Activated effector memory CD4-positive, alpha-beta T cell treated with Interleukin-2 at 50 U/mL for 16 hours (primary cell): ENCODE measurements at regions not wholly inside any gene's neighbourhood (a gene's known extent, or its start where the extent isn't known, plus 50 kb on each side); places are given as distances from the start of the nearest gene placed in this dataset.

Experiments
- DNase-seq: peaks from one replicate; pipeline ENCODE4 v3.0.0-alpha.2; 2020

DNA sequence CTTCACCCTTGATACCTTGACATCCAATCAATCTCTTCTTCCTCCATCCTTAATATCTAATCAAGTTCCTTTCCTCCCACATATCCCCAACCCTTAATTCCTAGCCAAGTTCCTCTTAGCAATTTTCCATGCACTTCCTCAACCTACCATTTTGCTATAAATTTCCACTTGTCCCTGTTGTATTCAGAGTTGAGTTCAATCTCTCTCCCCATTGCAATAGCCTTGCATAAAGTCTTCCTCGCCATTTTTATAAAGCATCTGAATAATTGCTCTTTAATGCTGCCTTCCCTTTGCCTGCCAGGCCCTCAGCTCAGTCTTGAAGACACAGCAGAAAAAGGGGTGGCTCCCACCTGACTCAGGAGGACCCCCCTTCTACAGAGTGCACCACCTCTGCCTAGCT, 390.3 kb downstream of the HHIPL2 start:
- no peak for DNase-seq

DNA sequence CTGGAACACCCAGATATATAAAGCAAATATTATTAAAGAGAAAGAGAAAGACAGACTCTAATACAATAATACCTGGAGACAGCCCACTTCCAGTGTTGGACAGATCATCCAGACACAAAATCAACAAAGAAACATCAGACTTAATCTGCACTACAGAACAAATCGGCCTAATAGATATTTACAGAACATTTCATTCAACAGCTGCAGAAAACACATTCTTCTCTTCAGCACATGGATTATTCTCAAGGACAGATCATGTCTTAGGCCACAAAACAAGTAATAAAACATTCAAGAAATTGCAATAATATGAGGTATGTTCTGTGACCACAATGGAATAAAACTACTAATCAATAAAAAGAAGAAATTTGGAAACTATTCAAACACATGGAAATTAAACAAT, 398.3 kb upstream of the DUSP10 start:
- no peak for DNase-seq

DNA sequence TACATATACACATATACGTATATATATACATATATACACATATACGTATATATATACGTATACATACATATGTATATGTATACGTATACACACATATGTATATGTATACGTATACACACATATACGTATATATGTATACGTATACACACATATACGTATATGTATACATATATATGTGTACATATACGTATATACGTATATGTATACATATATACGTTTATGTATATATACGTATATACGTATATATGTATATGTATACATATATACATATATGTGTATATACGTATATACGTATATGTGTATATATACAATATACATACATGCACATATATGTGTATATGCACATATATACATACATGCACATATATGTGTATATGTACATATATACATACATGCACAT, 396.2 kb upstream of the DUSP10 start:
- DNase-seq, result no peak

DNA sequence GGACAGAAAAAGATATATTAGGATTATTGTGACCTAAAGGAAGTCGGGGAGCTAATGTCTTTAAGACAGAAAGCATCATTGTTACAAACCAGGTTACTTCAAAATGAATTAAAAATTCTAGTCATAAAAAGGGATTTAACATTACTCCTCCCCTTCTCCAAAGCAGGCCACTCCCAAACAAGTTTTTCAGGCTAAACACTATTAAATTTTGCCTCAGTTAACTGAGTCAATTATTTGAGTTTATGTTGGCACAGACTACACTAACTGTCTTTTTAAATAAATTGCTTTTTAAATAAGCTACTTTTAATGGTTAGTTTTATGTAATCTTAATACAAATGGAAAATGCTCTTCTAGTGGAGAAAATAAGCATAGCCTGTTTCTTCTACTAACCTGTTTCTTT, 395.0 kb upstream of the DUSP10 start:
- no peak for DNase-seq

DNA sequence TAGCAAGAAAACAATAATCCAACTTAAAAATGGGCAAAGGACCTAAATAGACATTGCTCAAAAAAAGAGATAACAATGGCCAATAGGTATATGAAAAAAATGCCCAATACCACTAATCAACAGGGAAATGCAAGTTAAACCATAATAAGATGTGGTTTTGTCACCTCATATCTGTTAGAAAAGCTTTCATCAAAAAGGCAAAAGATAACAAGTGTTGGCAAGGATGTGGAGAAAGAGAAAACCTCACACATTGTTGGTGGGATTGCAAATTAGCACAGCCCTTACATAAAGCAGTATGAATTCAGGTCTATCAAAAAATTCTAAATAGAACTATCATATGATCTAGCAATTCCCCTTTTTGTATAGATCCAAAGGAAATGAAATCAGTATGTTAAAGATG, 387.2 kb upstream of the DUSP10 start:
- no peak for DNase-seq

DNA sequence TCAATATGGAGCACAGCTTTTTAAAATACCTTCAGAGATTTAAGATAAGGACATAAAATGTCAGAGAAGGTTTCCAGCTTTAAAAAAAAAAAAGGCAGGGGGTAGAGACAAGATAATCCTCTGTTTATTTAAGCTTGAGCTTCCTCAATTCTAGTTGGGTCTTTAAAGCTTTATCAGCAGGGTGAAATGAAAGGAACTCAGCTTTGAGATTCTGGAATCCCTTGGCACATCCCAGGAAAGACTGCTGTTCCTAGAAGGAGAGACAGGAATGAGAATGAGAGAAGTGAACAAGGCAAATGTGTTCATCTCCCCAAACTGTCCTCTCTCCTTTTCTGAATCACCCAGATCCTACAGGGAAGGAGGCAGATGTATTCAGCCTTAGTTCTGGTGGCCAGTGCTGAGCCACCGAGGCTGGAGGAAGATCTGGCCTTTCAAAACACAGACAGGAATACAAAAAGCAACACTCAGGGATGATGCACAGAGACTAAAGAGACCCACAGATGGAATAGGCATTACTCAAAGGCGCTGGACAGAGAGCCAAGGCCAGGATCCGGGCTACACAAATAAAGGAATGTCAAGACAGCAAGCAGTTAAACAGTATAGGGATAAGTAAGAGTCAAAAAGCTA, 385.8 kb upstream of the DUSP10 start:
- no peak for DNase-seq

DNA sequence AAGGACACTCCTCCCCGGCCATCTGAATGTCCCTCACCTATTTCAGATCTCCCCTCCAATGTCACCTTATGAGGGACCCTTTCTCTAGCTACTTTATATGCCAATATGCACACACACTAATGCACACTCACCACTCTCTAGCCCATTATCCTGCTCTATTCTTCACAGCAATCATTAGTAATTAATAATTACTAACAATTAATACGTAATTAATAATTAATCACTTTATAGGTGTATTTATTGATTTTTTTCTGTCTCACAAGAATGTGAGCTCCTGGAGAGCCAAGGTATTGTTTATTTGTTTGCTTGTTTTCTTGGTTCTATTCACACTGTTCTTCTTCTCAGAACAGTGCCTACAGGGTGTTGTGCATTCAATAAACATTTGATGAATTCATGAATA, 385.2 kb upstream of the DUSP10 start:
- DNase-seq, result no peak

DNA sequence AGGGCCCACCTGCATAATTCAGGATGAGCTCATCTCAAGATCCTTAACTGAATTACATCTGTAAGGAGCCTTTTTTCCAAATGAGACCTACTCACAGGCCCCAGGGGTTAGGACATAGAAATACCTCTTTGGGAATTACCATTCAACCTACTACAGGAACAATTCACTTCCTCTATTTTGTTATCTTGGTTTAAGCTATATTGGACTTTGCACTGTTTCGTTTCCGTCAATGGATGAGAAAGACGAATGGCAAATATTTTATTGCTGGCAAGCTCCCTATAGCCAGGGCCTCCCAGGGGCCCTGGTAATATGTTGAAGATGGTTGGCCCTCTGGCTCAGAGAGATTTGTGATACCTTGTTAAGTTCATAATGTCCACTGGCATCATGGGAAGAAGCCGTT, 384.2 kb upstream of the DUSP10 start:
- DNase-seq, result no peak

DNA sequence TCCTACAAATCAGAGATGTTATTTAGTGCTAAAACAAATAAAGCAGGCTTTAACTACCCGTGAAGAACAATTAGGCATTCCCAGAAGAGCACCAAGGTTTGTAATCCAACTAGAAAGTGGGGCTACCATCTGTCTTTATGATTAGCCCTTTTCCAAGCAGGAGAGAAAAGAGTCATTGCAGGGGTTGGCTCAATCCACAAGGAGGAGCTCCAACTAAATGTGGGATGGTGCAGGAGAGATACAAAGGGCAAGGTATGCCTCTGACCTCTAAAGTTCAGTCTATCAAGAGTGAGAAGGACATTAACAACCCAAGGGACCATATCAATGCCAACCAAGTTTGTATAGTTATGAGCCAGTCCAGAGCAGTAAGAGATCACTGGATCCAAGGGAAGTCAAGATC, 382.7 kb upstream of the DUSP10 start:
- DNase-seq, result no peak

DNA sequence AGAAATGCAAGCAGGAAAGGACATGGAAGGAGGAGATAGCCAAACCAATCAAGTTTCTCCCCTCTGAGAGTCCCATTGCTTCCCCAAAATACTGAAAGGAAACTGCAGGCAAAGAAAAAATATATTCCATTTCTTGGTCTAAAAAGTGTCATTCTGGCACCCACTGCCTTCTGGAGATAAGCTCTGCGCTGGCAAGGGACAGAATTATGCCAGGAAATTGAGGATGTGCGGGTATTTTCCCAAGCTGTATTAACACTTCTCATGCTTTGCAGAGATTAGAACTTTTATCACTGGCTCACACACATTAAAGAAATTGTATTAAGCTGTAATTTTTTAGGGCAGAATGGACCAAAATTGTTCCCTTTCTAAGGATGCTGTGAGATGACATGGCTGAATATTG, 381.2 kb upstream of the DUSP10 start:
- no peak for DNase-seq

DNA sequence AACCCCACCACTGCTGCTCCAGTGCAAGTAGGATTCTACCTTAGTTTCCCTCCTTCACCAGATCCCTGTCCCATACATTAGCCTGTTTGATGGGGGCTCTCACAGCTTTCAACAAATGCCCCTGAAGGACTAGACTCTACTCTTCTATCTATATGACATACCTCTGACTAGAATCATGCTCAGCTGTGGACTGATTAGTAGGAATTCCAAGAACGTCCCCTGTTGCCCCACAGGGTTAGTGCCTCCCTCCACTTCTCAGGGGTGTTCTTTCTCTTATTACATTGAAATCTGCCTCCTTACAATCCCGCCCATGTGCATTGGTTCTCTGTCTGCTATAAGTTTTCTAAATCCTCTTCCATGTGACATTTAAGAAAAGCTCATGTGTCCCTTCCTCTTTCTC, 375.9 kb upstream of the DUSP10 start:
- no peak for DNase-seq

DNA sequence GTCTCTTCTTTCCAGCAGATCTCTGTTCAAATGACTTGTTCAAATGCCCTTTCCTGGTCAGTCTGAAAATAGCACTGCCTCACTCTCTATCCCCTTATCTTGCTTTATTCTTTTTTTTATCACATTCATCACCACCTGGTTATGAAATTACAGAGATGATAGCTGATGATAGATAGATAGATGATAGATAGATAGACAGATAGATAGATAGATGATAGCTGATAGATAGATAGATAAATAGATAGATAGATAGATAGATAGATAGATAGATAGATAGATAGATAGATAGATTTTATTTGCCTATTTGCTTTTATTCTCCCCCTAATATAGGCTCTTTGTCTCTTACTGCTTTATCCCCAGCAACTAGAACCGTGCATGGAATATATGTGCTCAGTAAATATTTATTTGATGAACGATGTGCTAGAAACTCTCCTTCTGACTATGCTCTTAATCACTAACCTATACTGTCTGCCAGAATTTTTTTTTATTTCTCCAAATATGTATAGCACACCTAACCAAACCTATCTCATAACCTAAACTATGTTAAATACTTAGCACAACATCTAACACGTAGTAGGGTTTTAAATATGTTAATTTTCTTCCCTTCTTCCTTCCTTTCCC, 372.8 kb upstream of the DUSP10 start:
- DNase-seq, result no peak

DNA sequence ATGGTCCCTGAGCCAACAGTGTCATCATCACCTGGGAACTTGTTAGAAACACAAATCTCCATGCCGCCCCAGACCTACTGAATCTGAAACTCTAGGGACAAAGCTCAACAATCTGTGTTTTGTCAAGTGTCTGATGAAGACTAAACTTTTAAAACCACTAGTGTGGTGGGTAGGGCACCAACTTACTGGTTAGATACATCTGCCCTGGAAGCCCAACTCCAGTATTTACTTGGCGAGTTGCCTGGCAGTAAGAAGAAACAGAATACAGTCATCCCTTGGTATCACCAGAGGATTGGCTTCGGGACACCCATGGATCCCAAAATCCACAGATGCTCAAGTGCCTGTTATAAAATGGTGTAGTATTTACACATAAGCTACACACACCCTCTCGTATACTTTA, 367.9 kb upstream of the DUSP10 start:
- DNase-seq, result no peak

DNA sequence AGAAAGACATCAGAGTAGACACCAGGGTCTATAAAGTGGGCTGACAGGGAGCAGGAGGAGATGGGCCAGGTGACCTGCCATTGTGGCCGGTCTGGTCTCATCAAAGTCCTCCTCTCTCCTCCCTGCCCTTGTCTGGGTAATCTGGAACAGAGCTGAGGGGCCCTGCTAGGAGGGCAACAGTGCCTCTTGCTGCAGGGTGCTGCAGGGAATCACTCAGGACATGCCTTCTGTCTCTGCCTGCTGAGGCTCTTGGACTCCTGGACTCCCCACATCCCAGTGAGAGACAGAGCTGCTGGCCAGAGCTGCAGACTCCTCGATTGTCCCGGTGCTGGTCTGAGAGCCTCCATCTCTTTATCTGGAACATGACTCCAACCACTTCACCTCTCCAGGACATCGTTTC, 366.1 kb upstream of the DUSP10 start:
- no peak for DNase-seq

DNA sequence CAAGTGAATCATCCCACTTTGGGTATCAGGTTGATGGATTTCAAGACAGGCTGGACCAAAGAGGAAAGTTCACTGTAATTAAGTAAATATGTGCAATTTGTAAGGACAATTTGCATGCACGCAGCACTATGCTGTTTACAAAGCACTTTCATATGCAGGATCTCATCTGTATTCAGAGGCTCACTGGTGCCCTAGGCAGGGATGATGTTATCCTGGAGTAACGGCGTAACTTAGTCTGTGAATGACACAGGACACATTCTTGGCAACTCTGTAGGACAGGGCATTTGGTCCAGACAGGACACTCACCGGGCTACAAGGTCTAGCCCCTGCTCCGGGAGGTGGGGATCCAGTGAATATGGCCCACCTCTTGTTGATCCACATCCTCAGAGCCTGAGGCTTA, 365.4 kb upstream of the DUSP10 start:
- no peak for DNase-seq

DNA sequence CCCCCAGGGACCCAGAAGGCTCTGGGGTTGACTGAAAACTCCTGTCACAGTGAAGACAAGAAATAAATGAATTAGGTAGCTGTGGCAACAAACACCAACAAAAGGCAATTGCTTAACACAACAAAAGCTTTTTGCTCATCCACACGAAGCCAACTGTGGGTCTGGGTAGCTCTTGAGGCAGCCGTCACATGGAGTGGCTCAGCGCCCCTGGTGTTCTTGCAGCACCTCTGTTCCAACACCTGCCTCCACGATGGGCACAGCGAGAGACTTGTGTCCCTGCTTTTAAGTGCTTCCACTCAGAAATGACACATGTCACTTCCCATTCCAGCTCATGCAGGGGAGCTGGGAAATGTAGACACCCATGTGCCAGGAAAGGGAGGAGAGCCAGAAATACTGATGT, 364.5 kb upstream of the DUSP10 start:
- DNase-seq, result no peak

DNA sequence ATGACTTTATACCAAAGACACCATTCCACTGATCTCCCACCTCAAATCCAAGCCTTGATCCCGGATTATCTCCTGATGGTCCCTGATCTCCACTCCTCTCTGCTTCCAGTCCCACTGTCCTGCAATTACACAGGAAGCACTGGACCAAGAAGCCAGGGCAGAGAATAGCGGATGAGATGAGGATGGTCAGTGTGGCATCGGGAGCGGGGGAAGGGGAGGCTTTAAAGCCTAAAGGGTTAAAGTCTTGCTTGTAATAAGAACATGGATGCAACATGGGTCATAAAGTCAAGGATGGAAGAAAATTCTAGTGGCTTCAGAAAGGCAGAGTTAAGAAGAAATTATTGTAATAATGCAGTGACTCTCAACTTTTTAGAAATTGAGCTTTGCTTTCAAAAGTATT, 364.0 kb upstream of the DUSP10 start:
- DNase-seq, result no peak

DNA sequence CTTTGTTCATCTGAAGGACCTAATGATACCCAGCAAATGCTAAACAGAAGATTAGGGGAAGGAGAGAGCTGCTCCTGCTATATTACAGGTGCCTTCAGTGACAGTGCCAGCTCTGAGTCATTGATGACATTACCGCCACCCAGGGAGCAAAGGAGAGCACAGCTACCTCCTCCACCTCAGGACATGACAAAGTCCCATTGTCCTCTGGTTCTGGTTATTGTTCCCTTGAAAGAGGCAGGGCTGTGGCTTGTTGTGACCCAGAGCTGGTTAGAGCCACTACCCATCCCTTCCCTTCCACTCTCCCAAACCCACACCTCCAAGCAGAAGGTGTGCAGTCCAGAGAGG, 363.5 kb upstream of the DUSP10 start:
- no peak for DNase-seq

DNA sequence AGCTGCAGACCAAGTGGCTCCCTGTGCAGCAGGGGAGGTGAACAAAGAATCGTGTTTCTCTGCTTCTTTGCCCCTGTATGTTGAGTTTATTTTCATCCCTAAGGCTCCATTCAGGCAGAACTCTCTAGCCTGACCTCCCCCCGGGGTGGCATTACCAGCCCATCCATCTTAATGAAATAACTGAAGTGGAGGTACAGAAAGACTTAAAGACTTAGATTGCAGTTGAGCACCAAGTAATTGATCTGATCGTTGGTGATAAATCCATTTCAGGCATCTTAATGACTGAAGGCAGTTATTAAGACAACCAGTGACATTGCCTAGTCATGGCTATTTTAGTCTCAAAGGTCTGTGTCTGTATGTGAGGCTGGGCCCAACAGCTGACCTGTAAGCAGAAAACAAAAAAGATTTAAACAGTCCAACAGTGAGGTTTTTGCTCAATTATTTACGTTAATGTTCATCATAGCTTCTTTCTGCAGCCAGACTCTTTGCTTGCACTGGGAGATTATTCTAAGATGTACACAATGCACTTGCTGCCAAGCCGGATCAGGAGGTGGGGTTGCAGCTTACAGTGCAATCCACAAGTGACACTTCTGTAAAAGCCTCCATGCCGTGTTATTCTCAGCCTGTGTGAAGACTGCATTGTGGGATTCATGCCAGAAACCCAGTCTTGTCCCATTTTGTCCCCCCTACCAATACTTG, 363.0 kb upstream of the DUSP10 start:
- DNase-seq, result no peak

DNA sequence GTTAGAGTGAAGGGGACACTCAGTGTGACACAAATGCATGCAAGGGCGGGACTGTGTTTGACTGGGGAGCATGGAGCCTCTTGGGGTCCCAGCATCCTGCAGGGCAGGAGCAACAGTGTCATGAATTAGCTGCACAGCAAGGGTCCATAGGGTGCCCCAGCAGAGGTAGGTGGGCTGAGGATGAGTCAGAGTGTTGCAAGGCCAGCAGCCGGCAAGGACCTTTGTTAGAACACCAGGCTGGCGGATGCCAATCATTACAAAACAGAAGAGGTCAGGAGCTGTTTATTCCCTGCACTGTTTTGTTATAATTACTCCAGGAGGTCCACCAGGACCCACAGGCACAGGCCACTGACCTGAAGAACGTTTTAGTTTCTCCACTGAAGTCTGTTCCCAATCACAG, 362.2 kb upstream of the DUSP10 start:
- no peak for DNase-seq

DNA sequence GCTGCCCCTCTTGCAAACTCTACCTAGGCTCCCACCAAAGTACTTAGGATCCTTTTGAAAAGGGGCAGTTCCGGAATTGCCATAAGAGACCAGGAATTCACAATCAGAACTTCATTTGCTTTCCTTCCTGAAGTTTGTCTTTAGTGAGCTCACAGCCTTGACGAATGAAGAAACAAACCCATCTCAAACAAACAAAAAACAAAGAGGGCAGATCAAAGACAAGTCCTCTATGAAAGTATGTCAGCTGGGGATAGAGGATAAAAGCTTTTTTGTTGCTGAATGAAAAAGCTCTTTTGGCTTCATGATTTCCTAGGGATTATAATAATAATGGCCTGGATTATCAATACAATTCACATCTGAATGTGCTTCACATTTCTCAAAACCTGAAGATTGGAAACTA, 357.9 kb upstream of the DUSP10 start:
- no peak for DNase-seq

DNA sequence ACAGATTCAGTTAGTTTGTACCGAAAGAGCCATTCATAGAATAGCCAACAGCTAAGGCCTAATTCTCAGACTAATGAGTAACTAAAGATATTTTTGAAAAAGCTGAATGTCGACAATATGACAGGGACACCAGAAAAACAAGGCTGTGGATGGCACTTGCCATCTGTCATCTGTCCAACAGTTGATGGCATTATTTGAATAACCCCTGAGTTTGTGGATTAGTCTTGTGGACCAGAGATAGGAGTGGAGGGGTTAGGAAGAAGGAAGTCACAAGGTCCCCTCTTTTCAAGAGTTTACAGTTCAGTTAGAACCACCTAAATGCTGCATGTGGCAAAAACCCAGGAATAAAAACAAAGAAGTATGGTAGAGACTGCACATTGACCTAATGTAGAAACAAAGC, 356.5 kb upstream of the DUSP10 start:
- no peak for DNase-seq

DNA sequence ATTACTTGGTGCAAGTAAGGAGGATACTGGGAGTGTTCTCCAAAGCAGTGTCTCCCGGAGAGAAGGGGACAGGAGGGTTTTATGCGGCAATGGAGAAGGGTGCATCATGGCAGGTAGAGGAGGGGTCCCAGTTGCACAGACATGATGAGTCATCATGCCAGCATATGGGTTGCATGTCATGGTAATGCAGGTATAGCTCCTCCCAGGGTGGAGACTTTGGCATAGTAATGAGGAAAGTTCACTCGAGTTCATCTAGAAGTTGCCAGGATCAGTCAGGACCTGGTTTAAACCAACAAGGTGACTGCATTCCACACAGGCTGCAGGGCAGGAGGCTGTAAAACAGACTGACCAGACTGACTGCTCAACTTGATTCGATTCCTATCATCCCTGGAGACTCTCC, 355.7 kb upstream of the DUSP10 start:
- no peak for DNase-seq

DNA sequence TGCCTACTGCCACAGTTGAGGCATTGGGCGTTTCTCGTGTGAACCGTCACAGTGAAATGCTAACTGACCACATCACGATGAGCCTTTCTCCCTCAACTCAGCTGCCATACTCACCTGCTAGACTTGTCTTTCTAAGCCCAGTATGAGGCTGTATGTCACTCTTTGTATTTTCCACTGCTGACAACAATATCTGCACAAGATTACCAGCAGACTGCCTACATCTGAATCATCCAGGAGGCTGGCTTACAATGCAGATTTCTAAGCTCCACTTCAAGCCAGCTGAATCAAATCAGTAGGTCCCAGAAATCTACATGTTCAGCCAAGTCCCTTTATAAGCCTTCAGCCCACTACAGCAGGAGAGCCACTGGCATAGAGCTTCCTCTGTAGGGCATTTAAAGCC, 355.0 kb upstream of the DUSP10 start:
- DNase-seq, result no peak

DNA sequence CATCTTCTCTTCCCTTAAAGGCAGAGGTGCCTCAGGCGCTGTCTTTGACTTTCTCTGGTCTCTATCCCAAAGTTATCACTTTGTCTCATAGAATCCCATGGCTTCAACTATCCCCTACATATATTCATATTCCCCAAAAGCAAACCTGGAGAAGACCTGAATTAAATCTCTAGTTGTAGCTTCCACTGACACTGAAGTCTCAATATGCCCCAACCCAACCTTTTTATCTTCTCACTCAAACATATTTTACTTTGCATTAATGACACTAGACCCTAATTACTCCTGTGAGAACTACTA, 354.5 kb upstream of the DUSP10 start:
- DNase-seq, result no peak
